NCI-H1105 treated with DMSO at 0.1 percent for 48 hours (cell line): ENCODE measurements at regions not wholly inside any gene's neighbourhood (a gene's known extent, or its start where the extent isn't known, plus 50 kb on each side); places are given as distances from the start of the nearest gene placed in this dataset.

Source experiments
- DNase-seq: peaks from one replicate; lab custom pipeline; 2025; lab: John Stamatoyannopoulos, UW

GRCh38 chr11:123303924-123304323 lies 108.9 kb upstream of the CLMP start:
- no peak for DNase-seq

DNA sequence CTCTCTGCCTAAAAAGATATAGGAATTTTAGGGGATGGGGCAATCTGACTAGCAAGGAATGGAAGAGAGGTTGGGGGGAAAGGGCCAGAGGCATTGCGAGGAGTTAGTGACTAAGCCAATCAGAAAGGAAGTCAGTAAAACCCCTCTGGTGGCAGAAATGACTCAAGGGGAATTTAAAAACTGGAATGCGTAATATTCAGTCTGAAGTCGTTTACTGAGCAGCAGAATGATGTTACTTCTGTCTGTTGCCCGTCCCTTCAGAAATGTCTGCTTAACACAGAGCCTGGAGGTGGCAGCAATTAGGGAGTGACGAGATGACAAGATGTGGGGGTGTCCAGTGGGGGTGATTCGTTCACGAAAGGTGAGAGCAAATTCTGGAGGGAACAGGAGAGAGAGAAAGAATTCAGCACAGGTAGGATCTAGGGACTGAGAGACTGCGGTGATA lies 107.7 kb upstream of the CLMP start:
- DNase-seq, result no peak

GRCh38 chr11:123301696-123302400 lies 106.8 kb upstream of the CLMP start:
- no peak for DNase-seq

DNA sequence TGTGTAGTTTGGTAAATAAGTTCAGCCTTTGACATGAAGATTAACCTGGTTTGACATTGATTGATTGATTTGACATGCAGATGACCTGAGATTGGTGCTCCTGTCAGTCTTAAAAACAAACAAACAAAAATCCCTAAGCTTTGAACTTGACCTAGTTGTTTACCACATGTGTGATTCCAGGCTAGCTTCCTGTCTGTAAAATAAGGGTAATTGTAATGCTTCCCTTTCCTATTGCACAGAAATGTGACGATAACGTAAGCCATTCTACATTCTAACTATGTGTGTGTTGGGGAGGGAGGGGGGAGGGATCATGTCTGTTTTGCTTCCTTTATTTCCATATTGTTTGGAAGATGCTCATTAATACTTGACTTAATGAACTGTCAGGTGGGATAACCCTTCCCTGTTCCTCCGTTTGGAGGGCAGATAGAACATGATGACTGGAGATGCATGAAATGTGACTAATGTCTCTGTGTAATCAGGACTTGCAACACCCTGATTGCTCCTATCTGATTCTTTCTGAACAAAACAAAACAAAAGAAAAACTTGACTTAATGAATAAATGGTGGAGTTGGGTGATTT lies 106.1 kb upstream of the CLMP start:
- DNase-seq, result peak; percentile 18

- DNase-seq, result no peak
Measured at GRCh38 chr11:123299721-123300120, 104.7 kb upstream of the CLMP start.

GRCh38 chr11:123298488-123299447 lies 103.7 kb upstream of the CLMP start:
- DNase-seq, result no peak

- DNase-seq, result no peak
Measured at GRCh38 chr11:123292647-123293046, 97.6 kb upstream of the CLMP start.

DNA sequence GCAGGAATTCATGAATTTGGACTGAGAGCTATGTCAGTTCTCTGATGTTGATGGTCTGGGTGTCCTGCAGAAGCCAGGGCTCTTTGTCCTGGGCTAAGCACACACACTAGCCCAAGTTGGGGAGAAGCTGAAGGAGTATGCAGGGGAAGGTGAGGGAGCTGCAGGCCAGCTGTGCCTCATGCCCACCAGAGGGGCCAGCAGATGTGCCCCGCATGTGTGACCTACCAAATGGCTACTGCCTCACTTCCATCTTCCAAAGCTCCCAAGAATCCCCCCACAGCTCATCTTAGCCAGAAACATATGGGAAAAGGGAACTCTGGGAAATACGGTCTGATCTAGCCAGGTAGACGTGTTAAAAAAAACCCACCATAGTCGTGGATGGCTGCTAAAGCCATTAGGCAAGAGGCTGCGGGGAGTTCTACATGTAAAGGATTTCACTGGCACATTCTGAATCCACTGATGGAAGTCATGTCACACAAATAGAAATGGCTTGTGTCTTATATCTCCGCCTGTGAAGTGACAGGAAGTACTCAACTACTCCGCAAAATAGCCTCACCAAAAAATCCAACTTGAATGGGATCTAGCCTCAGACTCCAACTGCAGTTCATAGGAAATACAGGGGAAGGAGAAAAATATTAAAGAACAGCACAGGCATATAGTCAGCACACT lies 96.3 kb upstream of the CLMP start:
- DNase-seq, result no peak

DNA sequence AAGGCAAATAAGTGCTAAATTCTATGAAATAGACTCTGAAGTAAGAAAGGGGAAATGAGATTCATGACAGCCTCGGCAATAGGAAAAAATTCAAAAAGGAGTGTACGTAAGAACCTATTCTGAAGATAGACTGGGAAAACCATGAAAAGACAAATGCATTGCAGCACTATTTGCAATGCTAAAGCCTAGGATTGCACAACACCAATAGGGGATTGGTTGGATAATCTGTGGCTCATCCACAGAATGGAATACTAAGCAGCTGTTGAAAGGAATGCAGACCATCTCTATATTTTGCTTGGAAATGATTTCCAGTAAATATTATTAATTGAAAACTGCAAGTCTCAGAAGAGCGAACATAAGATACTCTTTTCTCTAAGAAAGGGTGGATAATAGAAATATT lies 91.7 kb upstream of the CLMP start:
- no peak for DNase-seq

GRCh38 chr11:123286255-123286654 lies 91.2 kb upstream of the CLMP start:
- DNase-seq, result no peak

GRCh38 chr11:123284454-123284853 lies 89.4 kb upstream of the CLMP start:
- DNase-seq, result no peak

- DNase-seq, result no peak
Measured at GRCh38 chr11:123282597-123282996, 87.5 kb upstream of the CLMP start.

DNA sequence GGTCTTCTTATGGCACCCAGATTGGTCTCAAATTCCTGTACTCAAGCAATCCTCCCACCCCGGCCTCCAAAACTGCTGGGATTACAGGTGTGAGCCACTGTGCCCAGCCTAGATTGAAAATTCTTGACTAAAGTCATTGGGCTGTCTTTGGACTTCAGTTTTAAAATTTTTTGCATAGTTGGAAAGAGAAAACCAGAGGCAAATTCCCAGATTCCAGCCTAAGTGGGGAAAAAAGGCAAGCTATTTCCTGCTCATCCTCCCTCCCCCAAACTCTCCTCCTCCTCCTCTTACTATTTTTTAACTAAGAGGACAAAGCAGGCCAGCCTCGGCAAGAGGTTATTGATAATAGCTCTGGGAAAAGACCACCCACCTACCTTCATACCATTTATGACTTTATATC lies 78.6 kb upstream of the CLMP start:
- no peak for DNase-seq

- peak; percentile 41 for DNase-seq
Measured at GRCh38 chr11:123272565-123272964, 77.5 kb upstream of the CLMP start.

- DNase-seq, result peak; percentile 42
Measured at GRCh38 chr11:123268156-123268555, 73.1 kb upstream of the CLMP start.

- no peak for DNase-seq
Measured at GRCh38 chr11:123265951-123266350, 70.9 kb upstream of the CLMP start.

GRCh38 chr11:123264431-123264780 lies 69.4 kb upstream of the CLMP start:
- DNase-seq, result no peak

DNA sequence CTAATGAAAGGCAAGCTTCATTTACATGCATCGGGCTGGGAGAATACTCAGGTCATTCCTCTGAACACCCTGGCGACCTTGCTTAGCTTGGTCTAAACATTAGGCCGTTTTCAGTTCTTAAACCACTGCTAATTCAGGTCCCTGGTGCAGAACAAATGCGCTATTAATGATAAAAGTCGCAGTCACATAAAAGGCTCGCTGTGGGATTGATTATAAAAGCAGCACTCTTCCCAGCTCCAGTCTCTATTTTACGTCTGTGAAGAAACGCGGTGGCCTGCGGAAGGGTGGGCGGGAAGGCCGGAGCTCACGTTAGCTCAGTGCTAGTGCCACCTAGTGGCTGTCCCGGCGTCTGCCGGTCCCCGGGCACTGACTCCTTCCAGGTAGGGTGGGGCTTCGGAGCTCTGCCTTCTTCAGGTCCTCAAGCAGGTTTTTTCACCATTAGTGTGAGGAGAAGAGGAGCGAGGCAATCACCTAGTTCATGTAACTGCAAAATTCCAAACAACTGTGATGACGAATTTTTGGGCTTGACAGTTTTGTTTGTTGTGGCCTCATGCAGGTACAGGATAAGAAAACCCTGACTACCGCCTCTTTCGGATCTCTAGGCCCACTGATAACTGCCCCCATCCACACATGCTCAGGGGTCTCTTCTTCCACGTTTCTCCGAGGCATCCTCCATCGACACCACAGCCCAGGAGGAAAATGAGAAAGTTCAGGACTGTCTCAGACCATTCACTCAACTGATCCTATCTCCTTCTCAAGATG lies 66.5 kb upstream of the CLMP start:
- DNase-seq, result peak; percentile 26

DNA sequence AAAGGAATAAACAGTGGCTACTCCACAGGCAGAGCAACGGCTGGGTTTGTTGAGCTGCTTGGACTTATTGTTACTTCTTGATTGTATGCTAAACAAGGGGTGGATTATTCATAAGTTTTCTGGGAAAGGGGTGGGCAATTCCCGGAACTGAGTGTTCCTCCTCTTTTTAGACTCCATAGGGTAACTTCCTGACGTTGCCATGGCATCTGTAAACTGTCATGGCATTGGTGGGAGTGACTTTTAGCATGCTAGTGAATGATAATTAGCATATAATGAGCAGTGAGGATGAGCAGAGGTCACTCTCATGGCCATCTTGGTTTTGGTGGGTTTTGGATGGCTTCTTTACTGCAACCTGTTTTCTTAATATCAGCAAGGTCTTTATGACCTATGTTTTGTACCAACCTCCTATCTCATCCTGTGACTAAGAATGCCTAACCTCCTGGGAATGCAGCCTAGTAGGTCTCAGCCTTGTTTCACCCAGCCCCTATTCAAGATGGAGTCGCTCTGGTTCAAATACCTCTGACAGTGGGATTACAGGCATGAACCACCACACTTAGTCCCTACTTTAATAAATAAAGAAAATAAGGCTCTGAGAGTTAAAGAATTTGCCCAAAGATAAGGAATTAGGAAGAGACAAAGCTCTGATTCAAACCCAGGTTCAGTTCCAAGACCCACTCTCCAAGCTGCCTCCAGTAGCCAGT lies 65.6 kb upstream of the CLMP start:
- no peak for DNase-seq

DNA sequence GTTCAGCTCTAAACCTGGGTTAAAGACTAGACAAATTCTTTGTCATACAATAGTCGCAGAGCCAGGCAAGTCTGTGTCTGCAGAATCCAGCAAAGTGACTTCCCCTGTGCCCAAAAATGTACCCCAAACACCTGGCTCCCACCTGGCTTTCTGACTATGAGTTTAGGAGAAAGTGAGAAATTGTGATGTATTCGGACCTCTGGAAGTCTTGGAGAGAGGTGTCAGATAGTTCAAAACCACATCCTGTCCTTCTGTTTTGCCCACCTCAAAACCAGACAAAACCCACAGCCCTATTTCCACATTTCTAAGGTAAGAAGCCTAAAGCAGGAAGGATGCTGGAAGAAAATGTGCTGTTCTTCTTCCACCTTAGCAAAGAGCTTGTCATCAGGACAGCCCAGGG lies 63.8 kb upstream of the CLMP start:
- DNase-seq, result no peak

DNA sequence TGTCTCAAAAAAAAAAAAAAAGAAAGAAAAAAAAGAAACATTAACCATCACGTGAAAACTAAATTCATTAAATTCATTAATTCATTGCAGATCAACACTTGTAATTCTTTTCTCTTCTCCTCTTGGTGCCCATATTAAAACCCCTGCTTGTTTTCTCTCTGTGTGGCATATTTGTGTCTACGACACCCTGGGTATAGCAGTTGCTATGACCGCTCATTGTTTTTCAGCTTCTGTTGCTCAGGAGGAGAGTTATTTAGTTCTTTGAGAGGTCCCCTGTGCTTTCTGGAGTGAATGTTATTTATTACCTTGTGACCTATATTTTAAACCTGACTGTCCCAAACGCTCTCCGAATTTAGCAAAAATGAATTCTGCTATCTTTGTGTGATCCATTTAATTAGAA lies 62.3 kb upstream of the CLMP start:
- DNase-seq, result no peak
